ENCODE measurements at regions not wholly inside any gene's neighbourhood (a gene's known extent, or its start where the extent isn't known, plus 50 kb on each side); places are given as distances from the start of the nearest gene placed in this dataset.

DNA sequence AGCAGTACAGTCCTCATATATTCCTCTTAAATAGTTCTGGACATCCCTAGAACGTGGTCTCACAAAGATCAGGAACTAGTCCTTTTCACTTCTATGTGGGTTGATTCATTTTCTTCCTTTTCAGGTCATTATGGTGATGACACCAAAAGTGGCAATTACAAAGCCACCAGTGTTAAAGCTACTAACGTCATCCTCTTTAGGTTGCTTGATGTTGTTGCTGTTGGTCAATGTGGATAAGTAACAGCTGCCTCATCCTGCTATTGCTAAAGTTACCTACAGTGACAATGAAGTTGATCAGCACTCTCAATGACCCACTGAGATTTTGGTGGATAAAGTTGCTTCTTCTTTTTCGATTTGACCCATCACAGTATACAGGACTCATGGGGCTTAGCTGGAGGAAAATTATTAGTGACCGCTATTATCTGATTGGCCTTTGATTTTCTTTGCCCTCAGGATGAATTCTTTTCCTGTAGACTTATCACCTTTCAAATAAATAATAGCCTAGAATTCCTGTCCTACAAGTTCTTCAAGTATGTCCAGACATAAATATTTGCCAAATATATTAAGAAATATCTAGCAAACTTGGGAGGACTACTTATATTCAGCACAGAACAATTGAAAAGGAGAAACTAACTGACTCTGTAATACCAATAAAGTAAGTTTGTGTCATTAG, 54.0 kb upstream of the ATP2B1 start:
- ATAC-seq: peak in 1 of 2 donors; percentile 21
- H3K4me1 Mint-ChIP-seq (ENCODE audit: low read depth): peaks cover 44% of the 10 kb centered on the region
- peaks cover 4% of the 10 kb centered on the region for H3K9me3 Mint-ChIP-seq
- no peak for DNase-seq
- H3K4me3 Mint-ChIP-seq: no peak overlapping the region
- H3K27me3 Mint-ChIP-seq (ENCODE audit: low read depth): no peaks in the 10 kb centered on the region
- H3K36me3 Mint-ChIP-seq (ENCODE audit: insufficient read depth): no peaks in the 10 kb centered on the region

DNA sequence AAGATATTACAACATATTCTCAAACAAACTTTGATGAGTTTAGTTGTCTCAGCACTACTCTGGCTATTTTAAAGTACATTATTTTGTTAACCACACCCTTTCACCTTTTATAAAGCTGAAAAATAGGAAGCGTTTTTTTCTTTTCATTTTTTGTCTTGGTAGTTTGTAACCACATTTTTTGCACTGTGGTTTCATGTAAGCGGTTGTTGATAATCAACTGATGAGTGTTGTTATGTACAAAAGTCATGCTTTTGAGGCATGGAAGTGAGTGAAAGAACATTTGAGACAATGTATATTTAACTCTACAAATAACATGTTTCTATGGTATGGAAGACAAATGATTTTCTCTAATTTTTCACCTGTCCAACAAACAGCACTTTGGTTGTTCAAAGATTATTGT, 52.1 kb upstream of the ATP2B1 start:
- no peak overlapping the region for H3K4me3 Mint-ChIP-seq
- no peak for ATAC-seq
- DNase-seq: no peak
- peaks cover 14% of the 10 kb centered on the region for H3K9me3 Mint-ChIP-seq
- H3K36me3 Mint-ChIP-seq (ENCODE audit: insufficient read depth): no peaks in the 10 kb centered on the region
- peaks cover 51% of the 10 kb centered on the region for H3K4me1 Mint-ChIP-seq (ENCODE audit: low read depth)
- no peaks in the 10 kb centered on the region for H3K27me3 Mint-ChIP-seq (ENCODE audit: low read depth)
